ENCODE measurements at regions not wholly inside any gene's neighbourhood (a gene's known extent, or its start where the extent isn't known, plus 50 kb on each side); places are given as distances from the start of the nearest gene placed in this dataset.

- H3K36me3 ChIP-seq: no peaks in the 10 kb centered on the region
- no peaks in the 10 kb centered on the region for H3K9me3 ChIP-seq
- H3K4me3 ChIP-seq: no peak overlapping the region
- no peak overlapping the region for H3K27ac ChIP-seq
- DNase-seq (no peak), ATAC-seq (no peak)
- intact Hi-C loops (cut with DNase I): no loop called here
- peaks cover 2 to 7% of the 10 kb centered on the region in 2 donors for H3K4me1 ChIP-seq
- H3K27me3 ChIP-seq: no peaks in the 10 kb centered on the region
- TF ChIP-seq CTCF (IDR thresholded peaks at IDR 0.05): no peak
Measured at GRCh38 chr6:47091886-47092668, 49.9 kb upstream of the ADGRF1 start.

Data from left lung (tissue), 4 donors.